ENCODE measurements at regions not wholly inside any gene's neighbourhood (a gene's known extent, or its start where the extent isn't known, plus 50 kb on each side); places are given as distances from the start of the nearest gene placed in this dataset.

DNA sequence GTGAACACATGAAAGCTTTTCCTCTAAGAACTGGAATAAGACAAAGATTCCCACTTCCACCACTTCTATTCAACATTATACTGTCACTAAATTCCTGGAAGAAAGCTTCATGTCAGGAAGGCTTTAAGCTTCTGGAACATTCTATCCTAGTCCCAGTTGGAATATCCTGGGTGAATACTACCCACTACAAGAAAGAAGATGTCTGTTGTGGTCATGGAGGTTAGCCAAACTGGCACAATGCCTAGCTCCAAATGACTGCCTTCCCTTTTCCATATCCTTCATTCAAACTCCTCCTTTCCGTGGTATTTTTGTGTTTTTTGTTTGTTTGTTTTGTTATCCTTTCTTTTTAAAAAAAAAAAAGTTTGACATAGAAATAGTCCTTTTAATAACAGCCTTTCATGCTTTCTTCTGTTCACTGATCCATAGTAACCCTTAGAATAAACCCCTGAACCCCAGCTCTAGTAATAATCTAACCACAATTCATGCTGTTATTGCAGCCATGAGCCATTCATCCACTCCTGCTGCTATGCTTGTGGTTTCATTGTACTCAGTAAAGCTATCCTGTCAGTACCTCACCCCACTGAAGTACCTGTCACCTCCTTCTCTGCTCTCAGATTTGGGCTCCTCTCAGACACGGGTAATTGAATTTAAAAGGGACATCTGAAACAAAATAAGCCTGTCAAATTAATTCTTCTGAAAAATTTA lies 447.5 kb downstream of the IGSF11 start:
- TF ChIP-seq, protein P1, sequence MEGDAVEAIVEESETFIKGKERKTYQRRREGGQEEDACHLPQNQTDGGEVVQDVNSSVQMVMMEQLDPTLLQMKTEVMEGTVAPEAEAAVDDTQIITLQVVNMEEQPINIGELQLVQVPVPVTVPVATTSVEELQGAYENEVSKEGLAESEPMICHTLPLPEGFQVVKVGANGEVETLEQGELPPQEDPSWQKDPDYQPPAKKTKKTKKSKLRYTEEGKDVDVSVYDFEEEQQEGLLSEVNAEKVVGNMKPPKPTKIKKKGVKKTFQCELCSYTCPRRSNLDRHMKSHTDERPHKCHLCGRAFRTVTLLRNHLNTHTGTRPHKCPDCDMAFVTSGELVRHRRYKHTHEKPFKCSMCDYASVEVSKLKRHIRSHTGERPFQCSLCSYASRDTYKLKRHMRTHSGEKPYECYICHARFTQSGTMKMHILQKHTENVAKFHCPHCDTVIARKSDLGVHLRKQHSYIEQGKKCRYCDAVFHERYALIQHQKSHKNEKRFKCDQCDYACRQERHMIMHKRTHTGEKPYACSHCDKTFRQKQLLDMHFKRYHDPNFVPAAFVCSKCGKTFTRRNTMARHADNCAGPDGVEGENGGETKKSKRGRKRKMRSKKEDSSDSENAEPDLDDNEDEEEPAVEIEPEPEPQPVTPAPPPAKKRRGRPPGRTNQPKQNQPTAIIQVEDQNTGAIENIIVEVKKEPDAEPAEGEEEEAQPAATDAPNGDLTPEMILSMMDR (IDR thresholded peaks at IDR 0.05): no peak
- H3K27me3 ChIP-seq (ENCODE audit: control insufficient read depth, insufficient read depth, low read length): no peaks in the 10 kb centered on the region
- H2AFZ ChIP-seq: no peak overlapping the region
- no peak overlapping the region for H3K27ac ChIP-seq
- no peaks in the 10 kb centered on the region for H3K79me2 ChIP-seq
- H3K9ac ChIP-seq: no peak overlapping the region
- no peak overlapping the region for H3K4me2 ChIP-seq (ENCODE audit: low read length)
- H3K36me3 ChIP-seq (ENCODE audit: control insufficient read depth, insufficient read depth, low read length): no peaks in the 10 kb centered on the region
- H3K4me3 ChIP-seq (ENCODE audit: low read depth, low read length): no peak overlapping the region
- H3K9me3 ChIP-seq (ENCODE audit: control insufficient read depth, low read length): no peaks in the 10 kb centered on the region
- no peaks in the 10 kb centered on the region for H3K4me1 ChIP-seq

DNA sequence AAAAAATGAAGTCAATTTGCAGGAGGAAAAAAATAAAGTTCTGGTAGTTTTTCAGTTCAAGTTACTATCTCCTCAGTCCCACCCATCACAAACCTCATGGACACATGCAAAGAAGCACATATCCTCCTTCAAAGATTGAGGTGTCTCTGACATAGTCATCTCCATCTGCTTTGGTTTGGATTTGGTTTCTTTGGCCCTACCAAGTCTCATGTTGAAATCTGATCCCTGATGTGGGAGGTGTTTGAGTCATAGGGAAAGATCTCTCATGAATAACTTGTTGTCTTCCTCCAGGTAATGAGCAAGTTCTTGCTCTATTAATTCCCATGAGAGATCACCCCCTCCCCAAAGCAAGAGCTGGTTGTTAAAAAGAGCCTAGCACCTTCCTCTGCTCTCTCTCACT lies 446.8 kb downstream of the IGSF11 start:
- no peaks in the 10 kb centered on the region for H3K27me3 ChIP-seq (ENCODE audit: control insufficient read depth, insufficient read depth, low read length)
- no peaks in the 10 kb centered on the region for H3K36me3 ChIP-seq (ENCODE audit: control insufficient read depth, insufficient read depth, low read length)
- no peaks in the 10 kb centered on the region for H3K4me1 ChIP-seq
- TF ChIP-seq, protein P1 (IDR thresholded peaks at IDR 0.05): no peak
- H3K79me2 ChIP-seq: no peaks in the 10 kb centered on the region
- H3K9me3 ChIP-seq (ENCODE audit: control insufficient read depth, low read length): no peaks in the 10 kb centered on the region
- H3K27ac ChIP-seq: no peak overlapping the region
- H3K9ac ChIP-seq: no peak overlapping the region
- H3K4me3 ChIP-seq (ENCODE audit: low read depth, low read length): no peak overlapping the region
- no peak overlapping the region for H2AFZ ChIP-seq
- no peak overlapping the region for H3K4me2 ChIP-seq (ENCODE audit: low read length)

- Histone ChIP-seq H3K36me3 (ENCODE audit: control insufficient read depth, insufficient read depth, low read length) (no peaks in the 10 kb centered on the region), H3K4me3 (ENCODE audit: low read depth, low read length) (no peak overlapping the region), H3K9ac (no peak overlapping the region)
Observed at GRCh38 chr3:118593277-118593670, 441.4 kb downstream of the IGSF11 start.

DNA sequence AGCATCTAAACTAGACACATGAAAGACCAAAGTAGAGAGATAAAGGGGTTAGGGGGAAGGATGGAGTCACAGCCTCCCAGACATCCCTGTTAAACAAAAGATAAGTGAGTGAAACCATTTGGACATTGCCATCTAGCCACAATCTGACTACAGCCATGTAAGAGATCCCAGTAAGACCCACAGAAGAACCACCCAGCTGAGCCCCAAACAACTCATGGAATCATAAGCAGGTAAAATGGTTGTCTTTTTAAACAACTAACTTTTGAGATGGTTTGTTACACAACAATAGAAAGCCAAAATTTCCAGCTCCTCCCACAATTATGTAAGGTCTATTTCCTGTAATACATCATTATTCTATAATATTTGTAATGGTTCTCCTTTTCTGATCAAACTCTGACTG lies 437.5 kb downstream of the IGSF11 start:
- H3K4me3 ChIP-seq (ENCODE audit: low read depth, low read length): no peak overlapping the region
- no peaks in the 10 kb centered on the region for H3K27me3 ChIP-seq (ENCODE audit: control insufficient read depth, insufficient read depth, low read length)
- H2AFZ ChIP-seq: no peak overlapping the region
- H3K4me2 ChIP-seq (ENCODE audit: low read length): no peak overlapping the region
- H3K79me2 ChIP-seq: no peaks in the 10 kb centered on the region
- H3K36me3 ChIP-seq (ENCODE audit: control insufficient read depth, insufficient read depth, low read length): no peaks in the 10 kb centered on the region
- no peak overlapping the region for H3K27ac ChIP-seq
- no peak overlapping the region for H3K9ac ChIP-seq
- no peaks in the 10 kb centered on the region for H3K9me3 ChIP-seq (ENCODE audit: control insufficient read depth, low read length)
- TF ChIP-seq, protein P1 (IDR thresholded peaks at IDR 0.05): no peak
- no peaks in the 10 kb centered on the region for H3K4me1 ChIP-seq

More at GRCh38 chr3:118593277-118593670, 441.4 kb downstream of the IGSF11 start:
- Histone ChIP-seq H3K79me2 (no peaks in the 10 kb centered on the region), H3K4me1 (no peaks in the 10 kb centered on the region), H3K27ac (no peak overlapping the region), H3K27me3 (ENCODE audit: control insufficient read depth, insufficient read depth, low read length) (no peaks in the 10 kb centered on the region), H3K4me2 (ENCODE audit: low read length) (no peak overlapping the region), H3K9me3 (ENCODE audit: control insufficient read depth, low read length) (no peaks in the 10 kb centered on the region), H2AFZ (no peak overlapping the region)
- TF ChIP-seq, protein P1 (IDR thresholded peaks at IDR 0.05): no peak

Data from parathyroid adenoma (tissue), 2 donors.